ENCODE measurements at regions not wholly inside any gene's neighbourhood (a gene's known extent, or its start where the extent isn't known, plus 50 kb on each side); places are given as distances from the start of the nearest gene placed in this dataset.

DNA sequence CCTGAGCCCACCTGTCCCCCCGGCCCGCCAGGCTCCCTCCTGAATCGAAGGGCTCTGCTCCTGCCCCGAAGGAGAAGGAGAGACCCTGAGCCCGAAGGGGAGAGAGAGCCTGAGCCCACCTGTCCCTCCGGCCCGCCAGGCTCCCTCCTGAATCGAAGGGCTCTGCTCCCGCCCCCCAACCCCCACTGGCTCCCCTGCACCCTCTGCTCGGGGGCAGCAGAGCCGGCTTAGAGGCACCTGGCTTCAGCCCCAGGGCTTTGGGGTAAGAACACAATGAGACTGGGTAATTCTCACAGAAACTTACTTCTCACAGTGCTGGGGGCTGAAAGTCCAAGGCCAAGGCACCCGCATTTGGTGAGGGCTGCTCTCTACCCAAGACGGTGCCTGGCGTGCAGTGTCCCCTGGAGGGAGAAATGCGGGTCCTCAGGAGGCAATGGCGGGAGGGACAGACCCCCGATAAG is 53.1 kb upstream of the FBRSL1 start:
- TF ChIP-seq EZH2 (IDR thresholded peaks at IDR 0.05; ENCODE audit: low read length, missing control alignments) (no peak), CTCF (conservative IDR thresholded peaks at IDR 0.05 in 1 of 2, IDR thresholded peaks at IDR 0.05 in 1 of 2; ENCODE audit: low read depth in 1 of 2, low read length in 2 of 2) (no peak)

Data from fibroblast of lung (primary cell).